Inflammatory macrophage (primary cell): ENCODE measurements at regions not wholly inside any gene's neighbourhood (a gene's known extent, or its start where the extent isn't known, plus 50 kb on each side); places are given as distances from the start of the nearest gene placed in this dataset.

Experiments
- DNase-seq, 2 donors: peaks; one replicate each; pipeline ENCODE4 v3.0.0-alpha.2; 2020 to 2022

DNA sequence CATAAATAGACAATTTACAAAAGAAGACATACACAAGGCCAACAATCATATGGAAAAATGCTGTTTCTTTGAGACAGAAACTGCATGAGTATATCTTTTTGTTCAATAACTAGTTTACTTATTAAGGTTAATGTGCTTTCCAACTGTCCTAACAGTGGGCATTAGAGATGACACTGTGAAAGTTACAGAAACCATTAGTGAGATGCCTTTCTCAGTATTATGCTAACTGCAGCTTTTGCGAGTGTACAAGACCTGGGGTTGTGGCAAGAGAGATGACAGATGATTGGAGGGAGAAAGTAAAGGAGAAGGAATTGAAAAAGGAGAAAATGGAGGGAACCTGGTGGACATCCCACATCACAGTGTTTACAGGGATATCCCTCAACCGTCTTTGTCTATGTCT, 640.5 kb downstream of the ZPLD1 start:
- DNase-seq: no peak

GRCh38 chr3:103077910-103078309, 643.1 kb downstream of the ZPLD1 start:
- no peak for DNase-seq

DNA sequence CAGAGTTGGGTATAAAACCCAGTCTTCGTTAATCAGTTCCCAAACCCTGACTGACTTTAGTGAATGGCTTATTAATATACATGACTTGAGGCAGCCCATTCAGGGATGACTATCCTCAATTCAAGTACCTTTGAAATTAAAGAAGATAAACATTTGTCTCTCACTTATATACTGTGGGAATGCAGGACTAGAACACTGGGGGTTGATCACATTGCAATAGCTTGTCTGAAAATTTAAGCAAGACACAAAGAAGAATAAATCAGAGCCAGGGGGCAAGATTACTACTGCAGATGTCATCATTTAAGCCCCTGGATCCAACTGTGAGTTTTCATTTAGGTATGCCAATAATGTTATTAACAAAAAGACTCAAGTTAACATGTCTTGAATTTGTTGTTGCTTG, 647.7 kb downstream of the ZPLD1 start:
- DNase-seq: no peak

GRCh38 chr3:103083848-103084631, 649.2 kb downstream of the ZPLD1 start:
- DNase-seq: no peak

DNA sequence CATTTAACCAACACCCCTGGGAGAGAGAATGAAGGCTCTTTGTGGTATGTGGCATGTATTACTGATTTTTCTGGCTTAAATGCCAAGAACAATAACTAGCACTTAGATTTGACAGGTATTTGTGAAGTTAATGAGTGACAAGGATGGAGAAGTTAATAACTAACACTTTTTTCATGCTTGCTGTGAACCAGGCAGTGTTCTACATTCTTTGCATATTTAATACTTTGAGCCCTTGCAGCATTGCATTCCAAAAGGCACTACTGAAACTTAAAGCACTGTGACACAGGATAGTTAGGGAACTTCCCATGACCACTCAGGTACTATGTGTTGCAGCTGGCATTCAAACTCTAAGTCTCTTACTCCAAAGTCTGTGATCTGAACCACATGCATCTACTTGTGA, 650.6 kb downstream of the ZPLD1 start:
- DNase-seq: no peak

DNA sequence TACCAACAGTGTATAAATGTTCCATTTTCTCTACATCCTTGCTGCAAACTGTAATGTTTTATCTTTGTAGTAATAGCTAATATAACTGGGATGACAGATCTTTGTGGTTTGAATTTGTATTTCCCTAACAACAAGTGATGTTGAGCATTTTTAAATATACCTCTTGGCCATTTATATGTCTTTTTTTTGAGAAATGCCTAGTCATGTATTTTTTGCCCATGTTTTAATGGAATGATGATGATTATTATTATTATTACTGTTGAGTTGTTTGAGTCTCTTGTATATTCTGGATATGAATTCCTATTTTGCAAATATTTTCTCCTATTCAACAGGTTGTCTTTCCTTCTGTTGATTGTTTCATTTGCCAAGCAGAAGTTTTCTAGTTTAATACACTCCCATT, 654.9 kb downstream of the ZPLD1 start:
- DNase-seq: no peak

DNA sequence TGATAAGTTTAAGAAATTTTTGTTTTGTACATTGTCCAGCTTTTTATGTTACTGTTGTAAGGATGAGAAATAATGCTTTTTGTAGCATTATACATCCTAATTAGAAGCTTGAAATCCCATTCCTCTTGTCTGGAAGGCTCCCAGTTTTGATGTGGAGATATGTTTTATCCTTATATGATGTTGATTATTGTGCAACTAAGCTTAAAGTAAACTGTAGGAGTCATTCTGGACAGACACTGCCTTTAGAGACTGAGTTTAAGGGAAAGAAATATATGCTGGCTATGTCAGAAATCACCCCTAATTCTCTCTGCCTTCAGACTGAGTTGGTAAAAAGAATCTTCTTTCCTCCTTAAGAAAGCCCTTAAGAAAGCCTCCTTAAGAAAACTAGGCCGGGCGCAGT, 670.4 kb downstream of the ZPLD1 start:
- no peak for DNase-seq

DNA sequence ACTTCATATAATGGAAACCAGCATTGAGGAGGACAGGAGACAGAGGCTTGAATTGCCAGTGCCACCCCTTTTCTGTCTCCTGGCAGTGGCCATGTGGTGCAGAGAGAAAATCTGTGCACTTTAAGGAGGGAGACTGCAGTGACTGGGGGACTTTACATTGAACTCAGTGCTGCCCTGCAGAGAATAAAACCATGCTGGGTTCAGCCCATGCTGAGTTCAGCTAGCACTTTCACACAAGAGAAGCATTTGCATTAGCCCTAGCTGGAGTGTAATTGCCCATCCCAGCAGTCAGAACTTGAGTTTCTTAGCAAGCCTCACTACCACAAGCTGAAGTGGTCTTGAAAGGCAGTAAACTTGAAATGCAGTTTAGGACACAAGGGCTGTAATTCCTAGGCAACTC, 677.5 kb downstream of the ZPLD1 start:
- DNase-seq: no peak

DNA sequence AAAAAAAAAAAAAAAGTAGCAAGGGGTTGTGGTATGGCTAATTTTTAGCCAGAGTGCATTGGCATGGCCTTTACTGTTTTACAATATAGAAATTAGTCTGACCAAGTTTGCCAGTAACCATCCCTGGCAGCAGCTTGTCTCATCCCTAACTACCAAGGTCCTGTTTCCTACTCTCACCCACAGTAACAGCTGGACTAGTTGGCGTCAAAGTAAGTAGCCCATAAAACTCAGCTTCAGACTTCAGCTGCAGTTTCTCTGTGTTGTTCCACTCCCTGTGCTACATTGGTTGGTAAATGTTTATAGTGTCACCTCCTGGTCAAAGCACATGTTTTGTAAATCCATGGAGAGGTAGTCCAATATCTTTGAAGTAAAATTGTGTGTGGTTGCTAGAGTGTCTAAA, 691.3 kb downstream of the ZPLD1 start:
- DNase-seq: no peak

DNA sequence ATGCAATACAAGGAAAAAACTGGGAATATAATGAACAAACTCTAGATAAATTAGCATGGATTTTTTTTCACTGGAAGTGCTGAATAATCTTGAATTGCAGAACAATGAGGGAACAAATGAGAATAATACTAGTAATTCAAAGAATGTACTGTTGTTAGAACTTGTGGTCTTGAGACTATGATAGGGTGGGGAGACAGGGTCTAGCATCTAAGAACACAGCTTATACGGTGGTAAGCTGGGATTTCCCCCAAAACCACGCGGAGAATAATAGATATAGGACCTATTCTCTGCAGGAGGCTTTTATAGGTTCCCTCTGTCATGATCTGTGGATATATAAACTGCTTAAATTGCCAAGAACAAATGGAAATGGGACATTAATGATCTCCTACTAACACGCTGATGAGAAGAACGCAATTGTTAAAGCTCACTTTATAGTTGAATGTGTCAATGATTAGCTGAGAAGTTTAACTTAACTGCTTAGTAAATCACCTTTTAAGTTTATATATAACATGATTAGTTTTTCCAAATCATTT, 692.3 kb downstream of the ZPLD1 start:
- DNase-seq: no peak

- no peak for DNase-seq
Observed at GRCh38 chr3:103127737-103128136, 692.9 kb downstream of the ZPLD1 start.

GRCh38 chr3:103134023-103134724, 699.4 kb downstream of the ZPLD1 start:
- no peak for DNase-seq

DNA sequence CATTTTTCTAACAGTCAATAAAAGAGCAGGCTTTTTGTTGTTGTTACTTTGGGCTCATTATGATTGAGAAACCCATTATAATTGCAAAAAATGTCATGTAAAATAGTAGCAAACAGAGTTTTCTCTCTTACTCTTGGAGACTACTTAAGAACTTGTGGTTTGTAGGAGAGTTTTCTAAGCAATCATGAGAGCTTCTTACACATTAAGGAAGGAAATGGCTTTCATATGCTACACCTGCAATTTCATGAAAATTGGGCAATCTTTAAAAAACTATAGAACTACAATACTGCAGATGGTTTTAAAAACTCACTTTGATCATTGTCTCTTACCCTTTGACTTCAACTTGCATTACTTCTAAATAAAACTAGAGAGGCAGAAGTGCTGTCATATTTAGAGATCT, 701.8 kb downstream of the ZPLD1 start:
- no peak for DNase-seq

- no peak for DNase-seq
Observed at GRCh38 chr3:103137830-103138229, 703.0 kb downstream of the ZPLD1 start.

DNA sequence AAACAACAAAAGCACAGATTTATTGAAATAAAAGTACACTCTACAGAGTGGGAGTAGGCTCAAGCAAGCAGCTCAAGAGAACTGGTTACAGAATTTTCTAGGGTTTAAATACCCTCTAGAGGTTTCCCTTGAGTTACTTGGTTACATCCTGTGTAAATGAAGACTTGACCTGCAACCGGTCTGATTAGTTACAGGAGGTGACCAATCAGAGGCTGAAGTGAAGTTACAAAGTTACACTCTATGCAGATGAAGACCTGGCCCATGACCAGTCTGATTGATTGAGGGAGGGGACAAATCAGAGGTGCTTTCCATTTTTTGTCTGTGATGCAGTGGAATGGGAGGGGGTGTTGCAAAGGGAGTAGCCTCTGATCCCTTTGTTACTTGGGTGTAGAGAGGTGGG, 723.4 kb downstream of the ZPLD1 start:
- DNase-seq: no peak

DNA sequence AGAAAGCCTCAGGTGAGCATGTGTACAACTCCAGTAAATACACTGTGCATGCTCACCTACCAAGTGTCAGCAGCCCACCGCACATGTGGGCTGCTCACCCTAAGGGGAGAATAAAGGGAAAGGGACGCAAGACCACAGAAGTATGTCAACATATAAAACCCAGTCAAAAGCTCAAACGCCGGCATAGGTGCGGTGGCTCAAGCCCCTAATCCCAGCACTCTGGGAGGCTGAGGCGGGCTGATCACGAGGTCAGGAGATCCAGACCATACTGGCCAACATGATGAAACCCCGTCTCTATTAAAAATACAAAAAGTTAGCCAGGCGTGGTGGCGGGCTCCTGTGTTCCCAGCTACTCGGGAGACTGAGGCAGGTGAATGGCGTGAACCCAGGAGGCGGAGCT, 732.1 kb downstream of the ZPLD1 start:
- DNase-seq: no peak

DNA sequence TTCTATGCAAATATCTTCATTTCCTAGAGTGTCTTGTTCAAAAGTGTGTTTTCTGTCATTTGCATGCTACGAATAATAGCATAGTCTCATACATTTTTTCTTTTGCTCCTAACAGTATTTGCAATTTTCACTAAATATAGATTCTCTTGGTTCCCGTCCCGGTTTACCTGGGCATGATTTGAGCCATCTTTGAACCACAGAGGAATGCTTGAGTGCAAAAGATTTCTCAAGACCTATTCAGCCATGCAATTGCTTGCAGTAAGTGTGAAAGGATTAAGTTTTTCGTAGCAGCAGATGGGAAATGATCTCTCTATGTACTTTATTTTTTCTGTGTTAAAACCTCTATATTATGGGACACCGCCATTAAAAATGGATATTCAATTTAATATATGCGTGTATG, 733.0 kb downstream of the ZPLD1 start:
- DNase-seq: no peak

GRCh38 chr3:103169289-103169688, 734.5 kb downstream of the ZPLD1 start:
- DNase-seq: no peak

GRCh38 chr3:103170651-103171050, 735.8 kb downstream of the ZPLD1 start:
- DNase-seq: no peak

DNA sequence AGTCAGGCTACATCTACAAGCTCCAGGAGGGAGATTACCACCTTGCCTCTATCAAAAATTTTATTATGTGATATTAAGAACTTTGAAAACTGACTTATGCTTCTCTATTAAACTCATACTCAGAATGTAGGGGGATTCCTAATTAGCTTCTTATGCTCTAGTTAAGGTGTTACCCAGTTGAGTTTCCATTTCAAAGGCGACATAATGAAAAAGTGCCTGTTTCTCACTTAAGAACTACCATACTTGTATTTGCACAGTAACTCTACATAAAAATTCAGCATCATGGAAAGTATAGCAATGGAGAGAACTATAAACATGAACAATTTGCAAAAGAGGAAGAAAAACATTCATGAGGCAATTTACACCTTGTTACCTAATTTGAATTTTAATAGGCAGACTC, 739.1 kb downstream of the ZPLD1 start:
- DNase-seq: no peak

- DNase-seq: no peak
Observed at GRCh38 chr3:103181160-103181559, 746.3 kb downstream of the ZPLD1 start.

DNA sequence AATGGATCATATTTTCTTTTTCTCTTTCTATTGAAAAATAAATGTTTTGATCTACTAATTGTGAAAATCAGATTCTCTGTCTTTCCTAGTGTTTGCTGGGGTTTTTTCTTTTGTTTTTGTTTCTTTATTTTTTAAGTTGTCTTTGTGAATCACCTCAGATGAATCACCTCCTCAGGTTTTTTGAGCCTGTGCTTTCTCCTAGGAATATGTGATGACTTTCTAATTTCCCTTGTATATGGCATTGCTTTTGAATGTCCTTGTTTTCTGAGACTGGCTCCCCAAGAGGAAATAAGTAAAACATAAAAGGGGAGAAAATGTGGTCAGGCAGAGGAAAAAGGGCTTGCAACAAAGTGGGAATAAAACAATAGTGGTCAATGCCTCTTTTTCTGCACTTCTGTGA, 750.0 kb downstream of the ZPLD1 start:
- no peak for DNase-seq

DNA sequence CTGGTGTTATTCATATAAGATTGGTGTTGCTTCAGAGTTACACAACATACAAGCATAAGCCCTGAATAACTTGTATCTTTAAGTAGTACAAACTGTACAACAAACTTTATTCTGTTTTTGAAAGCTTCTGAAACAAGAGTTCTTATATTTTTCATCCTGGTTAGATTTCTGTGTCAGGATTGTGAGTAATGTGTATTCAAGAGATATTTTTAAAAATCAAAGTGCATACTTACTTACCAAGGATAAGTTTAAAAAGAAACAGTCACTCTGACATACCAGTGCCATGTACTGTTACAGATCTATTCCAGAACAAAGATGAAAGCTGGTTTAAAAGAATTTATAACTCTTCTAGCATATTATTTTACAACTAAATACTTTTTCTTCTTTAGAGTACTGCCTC, 755.1 kb downstream of the ZPLD1 start:
- no peak for DNase-seq

DNA sequence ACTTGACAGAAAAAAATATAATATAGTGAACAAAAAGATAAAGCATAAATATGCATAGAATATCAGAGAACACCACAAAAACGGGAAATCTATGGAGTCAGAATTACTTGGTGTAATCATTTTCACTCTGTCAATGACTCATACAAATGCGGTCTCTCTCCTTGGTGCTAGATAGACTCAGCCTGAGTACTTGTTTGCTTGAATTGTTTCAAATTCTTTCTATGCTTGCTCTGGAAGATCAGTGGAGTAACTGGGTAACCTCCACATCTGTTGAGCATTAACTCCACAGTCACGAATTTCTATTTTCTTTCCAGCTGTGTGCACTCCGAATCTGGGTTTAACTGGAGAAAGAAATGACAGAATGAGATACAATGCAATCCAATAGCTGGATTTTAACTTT, 760.4 kb downstream of the ZPLD1 start:
- DNase-seq: no peak
